Fibroblast of the aortic adventitia (primary cell): ENCODE measurements at regions not wholly inside any gene's neighbourhood (a gene's known extent, or its start where the extent isn't known, plus 50 kb on each side); places are given as distances from the start of the nearest gene placed in this dataset.
A peak's percentile ranks its signal among the peaks of the same experiment; 100 is the strongest.

Experiments
- DNase-seq: peaks from one replicate; pipeline ENCODE4 v3.0.0-alpha.2; 2010; ENCODE audit warnings: low read depth
- H3K4me3 ChIP-seq: 2 replicates; pipeline ENCODE4 v1.5.1; 2011; ENCODE audit warnings: low read depth, mild to moderate bottlenecking, control low read depth, low read length, moderate library complexity
- CTCF ChIP-seq: IDR thresholded peaks from 2 replicates; pipeline ENCODE4 v1.5.1; 2011; ENCODE audit warnings: mild to moderate bottlenecking, low read length, control low read depth, inconsistent platforms; ENCODE audit not compliant: insufficient read depth

- TF ChIP-seq CTCF = no peak
- H3K4me3 ChIP-seq = no peak overlapping the region
- no peak for DNase-seq
Measured at GRCh38 chr2:56768973-56769372, 585.2 kb downstream of the CCDC85A start.

- TF ChIP-seq CTCF = no peak
- no peak overlapping the region for H3K4me3 ChIP-seq
- peak; percentile 50 for DNase-seq
Measured at GRCh38 chr2:56770490-56770889, 586.7 kb downstream of the CCDC85A start.

- no peak for DNase-seq
- H3K4me3 ChIP-seq = no peak overlapping the region
- no peak for TF ChIP-seq CTCF
Measured at GRCh38 chr2:56784046-56784445, 600.3 kb downstream of the CCDC85A start.

GRCh38 chr2:56801214-56801613, 617.4 kb downstream of the CCDC85A start:
- DNase-seq = peak; percentile 2
- H3K4me3 ChIP-seq = no peak overlapping the region
- no peak for TF ChIP-seq CTCF

- TF ChIP-seq CTCF = no peak
- DNase-seq = peak; percentile 28
- no peak overlapping the region for H3K4me3 ChIP-seq
Measured at GRCh38 chr2:56801770-56802169, 618.0 kb downstream of the CCDC85A start.

GRCh38 chr2:56803596-56803995, 619.8 kb downstream of the CCDC85A start:
- TF ChIP-seq CTCF = no peak
- no peak overlapping the region for H3K4me3 ChIP-seq
- DNase-seq = no peak

- no peak overlapping the region for H3K4me3 ChIP-seq
- no peak for DNase-seq
- no peak for TF ChIP-seq CTCF
Measured at GRCh38 chr2:56806924-56807323, 623.1 kb downstream of the CCDC85A start.
